K562 (cell line): ENCODE measurements at regions not wholly inside any gene's neighbourhood (a gene's known extent, or its start where the extent isn't known, plus 50 kb on each side); places are given as distances from the start of the nearest gene placed in this dataset.

Experiments
- BCOR ChIP-seq: fragments of 450-650 bp; IDR thresholded peaks from 2 replicates; pipeline ENCODE4 v1.6.1; 2016
- CAMTA2 ChIP-seq: fragments of 250-450 bp; sonication (Bioruptor Pico); conservative IDR thresholded peaks from 2 replicates; pipeline ENCODE4 v1.5.1; 2022
- CHCHD3 ChIP-seq: fragments of 250-450 bp; sonication (Bioruptor Pico); IDR thresholded peaks from 2 replicates; pipeline ENCODE4 v2.1.2; 2022; ENCODE audit warnings: mild to moderate bottlenecking
- FOSL1 ChIP-seq: fragments of 200-800 bp; sonication (Bioruptor generic); conservative IDR thresholded peaks from 2 replicates; pipeline ENCODE4 v1.6.1; 2016; ENCODE audit warnings: missing genetic modification characterization, missing compliant biosample characterization
- KHSRP ChIP-seq: fragments of 450-650 bp; IDR thresholded peaks from 2 replicates; pipeline ENCODE4 v1.6.1; 2017
- MCM5 ChIP-seq: fragments of 450-650 bp; IDR thresholded peaks from 2 replicates; pipeline ENCODE4 v1.6.1; 2016; ENCODE audit warnings: low read depth
- RBM17 ChIP-seq: fragments of 200-400 bp; formaldehyde crosslinking; IDR thresholded peaks from 2 replicates; pipeline ENCODE4 v1.6.1; 2017; ENCODE audit warnings: low read depth, mild to moderate bottlenecking, low read length, borderline replicate concordance
- SP2 ChIP-seq: IDR thresholded peaks from 2 replicates; pipeline ENCODE4 v1.6.1; 2011; ENCODE audit warnings: mild to moderate bottlenecking, low read depth, low read length, moderate library complexity; ENCODE audit not compliant: poor library complexity, severe bottlenecking; ENCODE audit errors: extremely low read depth
- ZBTB2 ChIP-seq: fragments of 450-650 bp; IDR thresholded peaks from 2 replicates; pipeline ENCODE4 v1.6.1; 2016; ENCODE audit warnings: antibody characterized with exemption
- ZNF174 ChIP-seq: fragments of 250-450 bp; sonication (Bioruptor Pico); IDR thresholded peaks from 2 replicates; pipeline ENCODE4 v1.4.0; 2020; ENCODE audit warnings: mild to moderate bottlenecking
- ZNF253 ChIP-seq: fragments of 250-450 bp; sonication (Bioruptor Pico); conservative IDR thresholded peaks from 2 replicates; pipeline ENCODE4 v1.6.1; 2021; ENCODE audit warnings: mild to moderate bottlenecking
- ZNF507 ChIP-seq: conservative IDR thresholded peaks from 2 replicates; pipeline ENCODE4 v1.6.1; 2017; ENCODE audit warnings: missing genetic modification characterization, missing compliant biosample characterization
- ZNF57 ChIP-seq: fragments of 450-650 bp; formaldehyde crosslinking; IDR thresholded peaks from 2 replicates; pipeline ENCODE4 v1.4.0; 2020; ENCODE audit warnings: mild to moderate bottlenecking, moderate library complexity
- TF ChIP-seq, protein P1 (sequence below): fragments of 250-450 bp; sonication (Bioruptor Pico); IDR thresholded peaks from 2 replicates; pipeline ENCODE4 v1.4.0; 2020
- TF ChIP-seq, protein P2 (sequence below), 2 experiments: fragments of 450-650 bp in 1 of 2; sonication (generic) in 1 of 2; formaldehyde crosslinking in 1 of 2; IDR thresholded peaks in 1 of 2; conservative IDR thresholded peaks in 1 of 2; 2 replicates each; pipeline versions ENCODE4 v1.6.1 to v1.8.1; 2016 to 2023; ENCODE audit warnings: mild to moderate bottlenecking in 2 of 2, moderate library complexity in 2 of 2, inconsistent platforms in 1 of 2, missing genetic modification reagents in 1 of 2
- TF ChIP-seq, protein P3 (sequence below): fragments of 450-650 bp; IDR thresholded peaks from 2 replicates; pipeline ENCODE4 v1.6.1; 2016; ENCODE audit warnings: mild to moderate bottlenecking
- TF ChIP-seq, protein P4 (sequence below): fragments of 450-650 bp; formaldehyde crosslinking; IDR thresholded peaks from 2 replicates; pipeline ENCODE4 v1.4.0; 2022; ENCODE audit warnings: missing genetic modification characterization

DNA sequence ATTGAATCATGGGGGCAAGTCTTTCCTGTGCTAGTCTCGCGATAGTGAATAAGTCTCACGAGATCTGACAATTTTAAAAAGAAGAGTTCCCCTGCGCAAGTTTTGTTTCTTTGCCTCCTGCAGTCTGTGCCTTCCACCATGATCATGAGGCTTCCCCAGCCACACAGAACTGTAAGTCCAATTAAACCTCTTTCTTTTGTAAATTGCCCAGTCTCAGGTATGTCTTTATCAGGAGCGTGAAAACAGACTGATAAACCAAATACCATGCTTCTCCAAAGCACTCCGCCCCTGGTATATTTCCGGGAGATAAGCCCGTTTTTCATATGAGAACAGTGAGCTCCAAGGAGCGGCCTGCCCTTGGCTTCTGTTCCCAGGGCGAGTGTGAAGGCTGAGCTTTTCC is 118.9 kb downstream of the EVX1 start (continued):
- TF ChIP-seq, protein P1, sequence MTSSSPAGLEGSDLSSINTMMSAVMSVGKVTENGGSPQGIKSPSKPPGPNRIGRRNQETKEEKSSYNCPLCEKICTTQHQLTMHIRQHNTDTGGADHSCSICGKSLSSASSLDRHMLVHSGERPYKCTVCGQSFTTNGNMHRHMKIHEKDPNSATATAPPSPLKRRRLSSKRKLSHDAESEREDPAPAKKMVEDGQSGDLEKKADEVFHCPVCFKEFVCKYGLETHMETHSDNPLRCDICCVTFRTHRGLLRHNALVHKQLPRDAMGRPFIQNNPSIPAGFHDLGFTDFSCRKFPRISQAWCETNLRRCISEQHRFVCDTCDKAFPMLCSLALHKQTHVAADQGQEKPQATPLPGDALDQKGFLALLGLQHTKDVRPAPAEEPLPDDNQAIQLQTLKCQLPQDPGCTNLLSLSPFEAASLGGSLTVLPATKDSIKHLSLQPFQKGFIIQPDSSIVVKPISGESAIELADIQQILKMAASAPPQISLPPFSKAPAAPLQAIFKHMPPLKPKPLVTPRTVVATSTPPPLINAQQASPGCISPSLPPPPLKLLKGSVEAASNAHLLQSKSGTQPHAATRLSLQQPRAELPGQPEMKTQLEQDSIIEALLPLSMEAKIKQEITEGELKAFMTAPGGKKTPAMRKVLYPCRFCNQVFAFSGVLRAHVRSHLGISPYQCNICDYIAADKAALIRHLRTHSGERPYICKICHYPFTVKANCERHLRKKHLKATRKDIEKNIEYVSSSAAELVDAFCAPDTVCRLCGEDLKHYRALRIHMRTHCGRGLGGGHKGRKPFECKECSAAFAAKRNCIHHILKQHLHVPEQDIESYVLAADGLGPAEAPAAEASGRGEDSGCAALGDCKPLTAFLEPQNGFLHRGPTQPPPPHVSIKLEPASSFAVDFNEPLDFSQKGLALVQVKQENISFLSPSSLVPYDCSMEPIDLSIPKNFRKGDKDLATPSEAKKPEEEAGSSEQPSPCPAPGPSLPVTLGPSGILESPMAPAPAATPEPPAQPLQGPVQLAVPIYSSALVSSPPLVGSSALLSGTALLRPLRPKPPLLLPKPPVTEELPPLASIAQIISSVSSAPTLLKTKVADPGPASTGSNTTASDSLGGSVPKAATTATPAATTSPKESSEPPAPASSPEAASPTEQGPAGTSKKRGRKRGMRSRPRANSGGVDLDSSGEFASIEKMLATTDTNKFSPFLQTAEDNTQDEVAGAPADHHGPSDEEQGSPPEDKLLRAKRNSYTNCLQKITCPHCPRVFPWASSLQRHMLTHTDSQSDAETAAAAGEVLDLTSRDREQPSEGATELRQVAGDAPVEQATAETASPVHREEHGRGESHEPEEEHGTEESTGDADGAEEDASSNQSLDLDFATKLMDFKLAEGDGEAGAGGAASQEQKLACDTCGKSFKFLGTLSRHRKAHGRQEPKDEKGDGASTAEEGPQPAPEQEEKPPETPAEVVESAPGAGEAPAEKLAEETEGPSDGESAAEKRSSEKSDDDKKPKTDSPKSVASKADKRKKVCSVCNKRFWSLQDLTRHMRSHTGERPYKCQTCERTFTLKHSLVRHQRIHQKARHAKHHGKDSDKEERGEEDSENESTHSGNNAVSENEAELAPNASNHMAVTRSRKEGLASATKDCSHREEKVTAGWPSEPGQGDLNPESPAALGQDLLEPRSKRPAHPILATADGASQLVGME (CRISPR knock-in tag): no peak
- TF ChIP-seq BCOR: no peak
- no peak for TF ChIP-seq CHCHD3 (CRISPR knock-in tag)
- TF ChIP-seq ZNF507 (tag): no peak
- no peak for TF ChIP-seq ZBTB2
- TF ChIP-seq RBM17: no peak
- TF ChIP-seq ZNF253 (CRISPR knock-in tag): no peak
- TF ChIP-seq ZNF57 (CRISPR knock-in tag): no peak
- no peak for TF ChIP-seq CAMTA2 (CRISPR knock-in tag)
- TF ChIP-seq FOSL1 (tag): no peak
- TF ChIP-seq ZNF174 (CRISPR knock-in tag): no peak
- TF ChIP-seq, protein P2, sequence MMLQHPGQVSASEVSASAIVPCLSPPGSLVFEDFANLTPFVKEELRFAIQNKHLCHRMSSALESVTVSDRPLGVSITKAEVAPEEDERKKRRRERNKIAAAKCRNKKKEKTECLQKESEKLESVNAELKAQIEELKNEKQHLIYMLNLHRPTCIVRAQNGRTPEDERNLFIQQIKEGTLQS (IDR thresholded peaks at IDR 0.05): no peak
- TF ChIP-seq, protein P2 (CRISPR knock-in tag; conservative IDR thresholded peaks at IDR 0.05): no peak
- no peak for TF ChIP-seq SP2
- no peak for TF ChIP-seq MCM5
- TF ChIP-seq, protein P3, sequence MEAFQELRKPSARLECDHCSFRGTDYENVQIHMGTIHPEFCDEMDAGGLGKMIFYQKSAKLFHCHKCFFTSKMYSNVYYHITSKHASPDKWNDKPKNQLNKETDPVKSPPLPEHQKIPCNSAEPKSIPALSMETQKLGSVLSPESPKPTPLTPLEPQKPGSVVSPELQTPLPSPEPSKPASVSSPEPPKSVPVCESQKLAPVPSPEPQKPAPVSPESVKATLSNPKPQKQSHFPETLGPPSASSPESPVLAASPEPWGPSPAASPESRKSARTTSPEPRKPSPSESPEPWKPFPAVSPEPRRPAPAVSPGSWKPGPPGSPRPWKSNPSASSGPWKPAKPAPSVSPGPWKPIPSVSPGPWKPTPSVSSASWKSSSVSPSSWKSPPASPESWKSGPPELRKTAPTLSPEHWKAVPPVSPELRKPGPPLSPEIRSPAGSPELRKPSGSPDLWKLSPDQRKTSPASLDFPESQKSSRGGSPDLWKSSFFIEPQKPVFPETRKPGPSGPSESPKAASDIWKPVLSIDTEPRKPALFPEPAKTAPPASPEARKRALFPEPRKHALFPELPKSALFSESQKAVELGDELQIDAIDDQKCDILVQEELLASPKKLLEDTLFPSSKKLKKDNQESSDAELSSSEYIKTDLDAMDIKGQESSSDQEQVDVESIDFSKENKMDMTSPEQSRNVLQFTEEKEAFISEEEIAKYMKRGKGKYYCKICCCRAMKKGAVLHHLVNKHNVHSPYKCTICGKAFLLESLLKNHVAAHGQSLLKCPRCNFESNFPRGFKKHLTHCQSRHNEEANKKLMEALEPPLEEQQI: 0 out of 2 replicates have a peak, but pooled peaks have one; percentile 51
- TF ChIP-seq, protein P4, sequence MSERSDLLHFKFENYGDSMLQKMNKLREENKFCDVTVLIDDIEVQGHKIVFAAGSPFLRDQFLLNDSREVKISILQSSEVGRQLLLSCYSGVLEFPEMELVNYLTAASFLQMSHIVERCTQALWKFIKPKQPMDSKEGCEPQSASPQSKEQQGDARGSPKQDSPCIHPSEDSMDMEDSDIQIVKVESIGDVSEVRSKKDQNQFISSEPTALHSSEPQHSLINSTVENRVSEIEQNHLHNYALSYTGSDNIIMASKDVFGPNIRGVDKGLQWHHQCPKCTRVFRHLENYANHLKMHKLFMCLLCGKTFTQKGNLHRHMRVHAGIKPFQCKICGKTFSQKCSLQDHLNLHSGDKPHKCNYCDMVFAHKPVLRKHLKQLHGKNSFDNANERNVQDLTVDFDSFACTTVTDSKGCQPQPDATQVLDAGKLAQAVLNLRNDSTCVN (CRISPR knock-in tag): no peak
- TF ChIP-seq KHSRP: no peak
